K562 (cell line): ENCODE measurements at regions not wholly inside any gene's neighbourhood (a gene's known extent, or its start where the extent isn't known, plus 50 kb on each side); places are given as distances from the start of the nearest gene placed in this dataset.
"Not testable (repeated sequence)": the region's sequence is repeated elsewhere in the genome, so short reads cannot be mapped to it uniquely, and the experiment has no call there.

Source experiments
- BRD9 ChIP-seq: fragments of 450-650 bp; IDR thresholded peaks from 2 replicates; pipeline ENCODE4 v1.6.1; 2018; ENCODE audit warnings: low read depth; ENCODE audit not compliant: partially characterized antibody
- FOSL1 ChIP-seq: fragments of 200-800 bp; sonication (Bioruptor generic); conservative IDR thresholded peaks from 2 replicates; pipeline ENCODE4 v1.6.1; 2016; ENCODE audit warnings: missing genetic modification characterization, missing compliant biosample characterization
- FOXM1 ChIP-seq, 2 experiments: fragments of 450-650 bp in 1 of 2; sonication (generic) in 1 of 2; formaldehyde crosslinking in 1 of 2; IDR thresholded peaks; 2 replicates each; pipeline versions ENCODE4 v1.6.1 to v1.9.0; 2017 to 2022; ENCODE audit warnings: low read depth in 2 of 2, mild to moderate bottlenecking in 2 of 2, missing genetic modification reagents in 1 of 2, moderate library complexity in 1 of 2
- POLR2AphosphoS5 ChIP-seq: IDR thresholded peaks from 2 replicates; pipeline ENCODE4 v1.6.1; 2011; ENCODE audit warnings: mild to moderate bottlenecking, low read depth, low read length, moderate library complexity; ENCODE audit not compliant: control insufficient read depth, insufficient read depth
- TCF7L2 ChIP-seq: fragments of 150-350 bp; IDR thresholded peaks from 2 replicates; pipeline ENCODE4 v1.6.1; 2016; ENCODE audit warnings: low read depth, mild to moderate bottlenecking, low read length, moderate library complexity
- ZFP30 ChIP-seq: fragments of 250-450 bp; sonication (Bioruptor Pico); IDR thresholded peaks from 2 replicates; pipeline ENCODE4 v1.8.0; 2022; ENCODE audit warnings: moderate library complexity, mild to moderate bottlenecking, inconsistent platforms, borderline replicate concordance
- ZNF589 ChIP-seq: fragments of 200-800 bp; sonication (Bioruptor generic); IDR thresholded peaks from 2 replicates; pipeline ENCODE4 v1.6.1; 2016; ENCODE audit warnings: low read depth, missing genetic modification characterization, missing compliant biosample characterization
- TF ChIP-seq, protein P1 (sequence below), 2 experiments: fragments of 150-350 bp in 1 of 2; IDR thresholded peaks; 2 replicates each; pipeline ENCODE4 v1.6.1; 2012 to 2016; ENCODE audit warnings: low read depth in 2 of 2, low read length in 2 of 2, mild to moderate bottlenecking in 1 of 2, moderate library complexity in 1 of 2
- TF ChIP-seq, protein P2 (sequence below), 3 experiments: IDR thresholded peaks in 2 of 3; conservative IDR thresholded peaks in 1 of 3; 2 replicates each; pipeline ENCODE4 v1.5.1; 2011 to 2012; ENCODE audit warnings: low read length in 3 of 3, mild to moderate bottlenecking in 3 of 3, control low read depth in 2 of 3, improper control_type of control experiment in 1 of 3, inconsistent platforms in 1 of 3, low read depth in 1 of 3, mixed read lengths in 1 of 3, moderate library complexity in 1 of 3; ENCODE audit not compliant: insufficient read depth in 2 of 3

DNA sequence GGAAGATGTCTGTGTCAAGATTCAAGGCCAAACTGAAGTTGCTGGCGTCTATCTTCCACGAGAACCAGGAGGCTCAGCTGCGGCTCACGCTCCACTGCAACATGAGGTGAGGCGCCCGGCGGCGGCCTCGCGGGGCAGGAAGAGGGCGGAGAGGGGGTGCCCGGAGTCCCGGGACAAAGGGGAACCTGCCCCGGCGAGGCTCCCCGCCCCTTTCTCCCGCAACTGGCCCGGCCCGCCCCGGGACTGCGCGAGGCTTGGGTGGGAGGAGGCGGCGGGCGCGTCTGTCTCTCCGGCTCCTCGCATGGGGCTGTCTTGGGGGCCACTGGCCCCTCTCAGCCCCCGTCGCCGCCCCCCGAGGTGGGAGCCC lies 61.1 kb downstream of the GOLGA8T start:
- TF ChIP-seq TCF7L2; FOXM1 (IDR thresholded peaks at IDR 0.05; ENCODE audit: low read depth); FOXM1 (CRISPR knock-in tag; IDR thresholded peaks at IDR 0.05; ENCODE audit: low read depth); POLR2AphosphoS5; FOSL1 (tag); BRD9; ZFP30; ZNF589 (CRISPR knock-in tag): not testable (repeated sequence)
- TF ChIP-seq, protein P1, sequence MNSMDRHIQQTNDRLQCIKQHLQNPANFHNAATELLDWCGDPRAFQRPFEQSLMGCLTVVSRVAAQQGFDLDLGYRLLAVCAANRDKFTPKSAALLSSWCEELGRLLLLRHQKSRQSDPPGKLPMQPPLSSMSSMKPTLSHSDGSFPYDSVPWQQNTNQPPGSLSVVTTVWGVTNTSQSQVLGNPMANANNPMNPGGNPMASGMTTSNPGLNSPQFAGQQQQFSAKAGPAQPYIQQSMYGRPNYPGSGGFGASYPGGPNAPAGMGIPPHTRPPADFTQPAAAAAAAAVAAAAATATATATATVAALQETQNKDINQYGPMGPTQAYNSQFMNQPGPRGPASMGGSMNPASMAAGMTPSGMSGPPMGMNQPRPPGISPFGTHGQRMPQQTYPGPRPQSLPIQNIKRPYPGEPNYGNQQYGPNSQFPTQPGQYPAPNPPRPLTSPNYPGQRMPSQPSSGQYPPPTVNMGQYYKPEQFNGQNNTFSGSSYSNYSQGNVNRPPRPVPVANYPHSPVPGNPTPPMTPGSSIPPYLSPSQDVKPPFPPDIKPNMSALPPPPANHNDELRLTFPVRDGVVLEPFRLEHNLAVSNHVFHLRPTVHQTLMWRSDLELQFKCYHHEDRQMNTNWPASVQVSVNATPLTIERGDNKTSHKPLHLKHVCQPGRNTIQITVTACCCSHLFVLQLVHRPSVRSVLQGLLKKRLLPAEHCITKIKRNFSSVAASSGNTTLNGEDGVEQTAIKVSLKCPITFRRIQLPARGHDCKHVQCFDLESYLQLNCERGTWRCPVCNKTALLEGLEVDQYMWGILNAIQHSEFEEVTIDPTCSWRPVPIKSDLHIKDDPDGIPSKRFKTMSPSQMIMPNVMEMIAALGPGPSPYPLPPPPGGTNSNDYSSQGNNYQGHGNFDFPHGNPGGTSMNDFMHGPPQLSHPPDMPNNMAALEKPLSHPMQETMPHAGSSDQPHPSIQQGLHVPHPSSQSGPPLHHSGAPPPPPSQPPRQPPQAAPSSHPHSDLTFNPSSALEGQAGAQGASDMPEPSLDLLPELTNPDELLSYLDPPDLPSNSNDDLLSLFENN (IDR thresholded peaks at IDR 0.05; ENCODE audit: low read depth in 2 of 2, low read length in 2 of 2), result not testable (repeated sequence)
- TF ChIP-seq, protein P2, sequence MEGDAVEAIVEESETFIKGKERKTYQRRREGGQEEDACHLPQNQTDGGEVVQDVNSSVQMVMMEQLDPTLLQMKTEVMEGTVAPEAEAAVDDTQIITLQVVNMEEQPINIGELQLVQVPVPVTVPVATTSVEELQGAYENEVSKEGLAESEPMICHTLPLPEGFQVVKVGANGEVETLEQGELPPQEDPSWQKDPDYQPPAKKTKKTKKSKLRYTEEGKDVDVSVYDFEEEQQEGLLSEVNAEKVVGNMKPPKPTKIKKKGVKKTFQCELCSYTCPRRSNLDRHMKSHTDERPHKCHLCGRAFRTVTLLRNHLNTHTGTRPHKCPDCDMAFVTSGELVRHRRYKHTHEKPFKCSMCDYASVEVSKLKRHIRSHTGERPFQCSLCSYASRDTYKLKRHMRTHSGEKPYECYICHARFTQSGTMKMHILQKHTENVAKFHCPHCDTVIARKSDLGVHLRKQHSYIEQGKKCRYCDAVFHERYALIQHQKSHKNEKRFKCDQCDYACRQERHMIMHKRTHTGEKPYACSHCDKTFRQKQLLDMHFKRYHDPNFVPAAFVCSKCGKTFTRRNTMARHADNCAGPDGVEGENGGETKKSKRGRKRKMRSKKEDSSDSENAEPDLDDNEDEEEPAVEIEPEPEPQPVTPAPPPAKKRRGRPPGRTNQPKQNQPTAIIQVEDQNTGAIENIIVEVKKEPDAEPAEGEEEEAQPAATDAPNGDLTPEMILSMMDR (IDR thresholded peaks at IDR 0.05 in 2 of 3, conservative IDR thresholded peaks at IDR 0.05 in 1 of 3; ENCODE audit: insufficient read depth in 2 of 3, low read depth in 1 of 3, low read length in 3 of 3), result not testable (repeated sequence)
